ENCODE measurements at regions not wholly inside any gene's neighbourhood (a gene's known extent, or its start where the extent isn't known, plus 50 kb on each side); places are given as distances from the start of the nearest gene placed in this dataset.

GRCh38 chr4:19319607-19320006 is 932.1 kb upstream of the SLIT2 start:
- ChIA-PET CTCF (no interaction called here), POLR2A (ENCODE audit: low non-redundant PET) (no interaction called here)
- H3K9me3 ChIP-seq (ENCODE audit: low read depth, low read length, poor library complexity, severe bottlenecking): no peaks in the 10 kb centered on the region
- intact Hi-C loops (cut with micrococcal nuclease; ENCODE audit: unreplicated experiment): no loop called here
- H3K27ac ChIP-seq (ENCODE audit: low read depth, low read length, poor library complexity, severe bottlenecking): no peak overlapping the region
- H3K4me1 ChIP-seq (ENCODE audit: insufficient read depth, low read length, poor library complexity, severe bottlenecking): no peaks in the 10 kb centered on the region
- DNase-seq (ENCODE audit: low spot score): no peak
- H3K36me3 ChIP-seq (ENCODE audit: insufficient read depth, low read length, poor library complexity, severe bottlenecking): no peaks in the 10 kb centered on the region
- no peak for TF ChIP-seq EZH2 (IDR thresholded peaks at IDR 0.05; ENCODE audit: borderline replicate concordance, low read depth, low read length, poor library complexity, severe bottlenecking)
- no peak for TF ChIP-seq CTCF (conservative IDR thresholded peaks at IDR 0.05; ENCODE audit: low read depth, low read length)
- no TSS peak for BruUV-seq (replicated peaks)
- H3K4me3 ChIP-seq (ENCODE audit: low read depth, low read length, poor library complexity, severe bottlenecking): no peak overlapping the region
- H3K27me3 ChIP-seq (replicated peaks; ENCODE audit: insufficient read depth, low read depth, low read length, poor library complexity): no peaks in the 10 kb centered on the region

DNA sequence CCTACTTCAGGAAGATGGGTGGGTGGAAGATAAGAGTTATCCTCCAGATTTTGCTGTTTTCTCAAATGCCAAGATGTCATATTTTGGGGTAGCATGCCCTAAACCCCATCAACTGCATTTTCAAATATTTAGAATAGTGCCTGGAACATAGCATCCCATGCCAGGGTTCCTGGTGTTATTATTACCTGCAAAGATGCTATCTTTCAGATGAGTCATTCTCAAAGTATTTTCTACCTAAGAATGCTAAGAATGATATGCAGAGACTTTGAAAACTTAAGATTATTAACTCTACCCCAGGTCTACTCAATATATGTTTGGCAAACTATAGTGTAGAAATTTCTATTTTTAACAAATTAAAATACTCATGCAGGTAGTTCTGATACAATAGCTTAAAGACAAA is 934.3 kb upstream of the SLIT2 start:
- no TSS peak for BruUV-seq (replicated peaks)
- H3K9me3 ChIP-seq (ENCODE audit: low read depth, low read length, poor library complexity, severe bottlenecking): no peaks in the 10 kb centered on the region
- TF ChIP-seq EZH2 (IDR thresholded peaks at IDR 0.05; ENCODE audit: borderline replicate concordance, low read depth, low read length, poor library complexity, severe bottlenecking) (no peak), CTCF (conservative IDR thresholded peaks at IDR 0.05; ENCODE audit: low read depth, low read length) (no peak)
- H3K27me3 ChIP-seq (replicated peaks; ENCODE audit: insufficient read depth, low read depth, low read length, poor library complexity): no peaks in the 10 kb centered on the region
- no peak for DNase-seq (ENCODE audit: low spot score)
- no peaks in the 10 kb centered on the region for H3K36me3 ChIP-seq (ENCODE audit: insufficient read depth, low read length, poor library complexity, severe bottlenecking)
- ChIA-PET CTCF (no interaction called here), POLR2A (ENCODE audit: low non-redundant PET) (no interaction called here)
- intact Hi-C loops (cut with micrococcal nuclease; ENCODE audit: unreplicated experiment): no loop called here
- no peaks in the 10 kb centered on the region for H3K4me1 ChIP-seq (ENCODE audit: insufficient read depth, low read length, poor library complexity, severe bottlenecking)
- no peak overlapping the region for H3K27ac ChIP-seq (ENCODE audit: low read depth, low read length, poor library complexity, severe bottlenecking)
- no peak overlapping the region for H3K4me3 ChIP-seq (ENCODE audit: low read depth, low read length, poor library complexity, severe bottlenecking)

DNA sequence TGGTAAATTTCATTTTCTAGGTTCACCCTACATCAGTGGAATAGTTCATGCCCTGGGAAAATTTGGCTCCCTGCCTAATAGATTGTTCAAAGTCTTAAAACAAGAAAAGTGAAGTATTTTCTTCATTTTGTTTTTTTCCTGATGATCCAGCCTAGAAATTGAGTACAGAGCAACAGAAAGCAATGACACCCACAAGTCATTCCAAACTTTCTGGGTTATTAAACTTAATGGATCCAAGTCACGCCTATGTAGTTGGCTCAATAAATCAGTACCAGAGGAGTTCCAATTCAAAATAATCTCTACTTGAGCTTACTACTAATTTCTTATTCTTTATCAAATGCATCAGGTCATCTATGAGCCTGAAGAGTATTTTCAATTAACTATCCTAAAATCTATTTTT is 937.6 kb upstream of the SLIT2 start:
- Histone ChIP-seq H3K9me3 (ENCODE audit: low read depth, low read length, poor library complexity, severe bottlenecking) (no peaks in the 10 kb centered on the region), H3K27me3 (replicated peaks; ENCODE audit: insufficient read depth, low read depth, low read length, poor library complexity) (no peaks in the 10 kb centered on the region), H3K36me3 (ENCODE audit: insufficient read depth, low read length, poor library complexity, severe bottlenecking) (no peaks in the 10 kb centered on the region), H3K4me1 (ENCODE audit: insufficient read depth, low read length, poor library complexity, severe bottlenecking) (peaks cover 24% of the 10 kb centered on the region), H3K27ac (ENCODE audit: low read depth, low read length, poor library complexity, severe bottlenecking) (no peak overlapping the region), H3K4me3 (ENCODE audit: low read depth, low read length, poor library complexity, severe bottlenecking) (no peak overlapping the region)
- TF ChIP-seq EZH2 (IDR thresholded peaks at IDR 0.05; ENCODE audit: borderline replicate concordance, low read depth, low read length, poor library complexity, severe bottlenecking) (no peak), CTCF (conservative IDR thresholded peaks at IDR 0.05; ENCODE audit: low read depth, low read length) (no peak)
- POLR2A ChIA-PET (ENCODE audit: low non-redundant PET): no interaction called here
- CTCF ChIA-PET: no interaction called here
- intact Hi-C loops (cut with micrococcal nuclease; ENCODE audit: unreplicated experiment): no loop called here
- no peak for DNase-seq (ENCODE audit: low spot score)
- no TSS peak for BruUV-seq (replicated peaks)
